ENCODE measurements at regions not wholly inside any gene's neighbourhood (a gene's known extent, or its start where the extent isn't known, plus 50 kb on each side); places are given as distances from the start of the nearest gene placed in this dataset.
"Not testable (repeated sequence)": the region's sequence is repeated elsewhere in the genome, so short reads cannot be mapped to it uniquely, and the experiment has no call there.

DNA sequence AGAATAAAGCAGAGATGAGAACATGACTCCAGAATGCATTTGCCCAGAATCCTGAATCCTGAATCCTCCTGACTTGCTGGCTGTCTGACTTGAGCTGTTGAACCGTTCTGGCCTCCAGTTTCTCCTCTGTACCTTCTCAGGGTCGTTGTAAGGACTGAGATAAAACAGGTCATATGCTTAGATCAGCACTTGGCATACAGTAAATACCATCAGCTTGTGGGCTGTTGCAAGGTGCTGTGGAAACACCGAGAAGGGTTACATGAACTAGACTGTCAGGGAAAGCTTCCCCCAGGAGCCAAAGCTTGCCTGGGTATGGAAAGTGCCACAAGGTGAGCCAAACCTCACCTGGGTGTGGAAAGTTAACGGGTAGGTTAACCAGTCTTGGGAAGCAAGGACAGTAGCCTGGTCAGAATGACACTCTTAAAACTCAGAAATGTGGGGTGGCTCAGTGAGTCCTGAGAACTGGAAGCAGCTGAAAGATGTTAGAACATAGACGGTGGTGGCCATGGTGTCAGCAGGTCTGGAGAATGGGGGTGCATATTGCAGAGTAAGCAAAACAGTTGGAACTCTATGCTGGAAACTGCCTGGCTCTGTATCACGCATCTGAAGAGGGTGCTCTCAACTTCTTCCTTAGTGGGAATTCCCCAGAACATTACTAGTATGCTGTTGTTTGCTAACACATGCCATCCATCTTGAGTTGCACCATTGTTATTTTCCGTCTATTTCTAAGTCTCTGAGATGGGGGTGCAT, 105.3 kb upstream of the DYRK2 start:
- DNase-seq: peak; percentile 64 to 79
- Histone ChIP-seq H3K36me3 (ENCODE audit: control insufficient read depth, insufficient read depth, low read length) (no peaks in the 10 kb centered on the region), H3K27me3 (ENCODE audit: control insufficient read depth, insufficient read depth, low read length) (no peaks in the 10 kb centered on the region), H3K9me3 (ENCODE audit: control insufficient read depth, low read depth, low read length) (no peaks in the 10 kb centered on the region), H3K27ac (ENCODE audit: low read length) (peak overlapping the region; percentile 77), H3K4me1 (ENCODE audit: control insufficient read depth, insufficient read depth, low read length) (peaks cover 24% of the 10 kb centered on the region), H3K4me3 (ENCODE audit: low read length) (no peak overlapping the region)
- WGBS (ENCODE audit: insufficient coverage, low lambda C conversion rate): 67% methylated on average over 1 of the region's 7 CpGs

DNA sequence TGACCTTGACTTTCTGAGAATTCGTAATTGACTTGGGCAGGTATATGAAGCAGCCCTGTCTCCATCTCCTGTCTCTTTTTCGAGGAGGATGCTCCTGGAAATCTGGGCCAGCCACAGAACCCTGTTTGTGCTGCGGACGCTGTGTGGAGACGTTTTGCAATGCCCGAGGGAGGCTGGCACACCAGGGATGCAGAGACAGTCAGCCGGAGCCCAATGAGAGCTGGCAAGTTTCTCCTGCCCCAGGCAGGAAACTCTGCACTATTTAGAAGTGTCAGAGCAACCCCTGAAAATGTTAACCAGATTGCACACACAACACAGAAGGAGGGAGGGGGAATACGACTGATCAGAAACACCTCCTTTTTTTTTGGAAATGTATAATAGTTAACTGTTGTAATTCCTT, 103.2 kb upstream of the DYRK2 start:
- Histone ChIP-seq H3K4me1 (ENCODE audit: control insufficient read depth, insufficient read depth, low read length) (peaks cover 24% of the 10 kb centered on the region), H3K27me3 (ENCODE audit: control insufficient read depth, insufficient read depth, low read length) (no peaks in the 10 kb centered on the region), H3K9me3 (ENCODE audit: control insufficient read depth, low read depth, low read length) (no peaks in the 10 kb centered on the region), H3K4me3 (ENCODE audit: low read length) (no peak overlapping the region), H3K27ac (ENCODE audit: low read length) (no peak overlapping the region), H3K36me3 (ENCODE audit: control insufficient read depth, insufficient read depth, low read length) (no peaks in the 10 kb centered on the region)
- no peak for DNase-seq
- no CpG with 5 or more reads among the region's 8 CpGs for WGBS (ENCODE audit: insufficient coverage, low lambda C conversion rate)

DNA sequence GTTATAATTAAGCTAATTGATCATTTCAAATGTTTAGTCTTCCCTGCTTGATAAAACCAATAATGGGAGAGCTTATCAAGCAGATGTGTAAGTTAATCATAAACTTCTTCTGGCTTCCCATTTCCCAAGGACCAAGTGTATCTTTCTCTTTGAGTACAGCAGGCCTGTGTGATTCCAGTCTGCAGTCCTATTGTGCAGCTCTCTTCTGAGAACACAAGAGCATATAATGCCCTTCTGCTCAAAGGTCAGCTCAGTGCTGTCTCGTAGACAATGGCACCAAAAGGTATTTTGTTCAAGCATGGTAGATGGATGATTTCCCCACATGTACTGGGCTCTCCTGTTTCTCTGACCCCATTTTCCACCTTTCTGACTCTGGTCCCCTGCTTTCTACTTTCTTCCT, 101.8 kb upstream of the DYRK2 start:
- no peak overlapping the region for H3K4me3 ChIP-seq (ENCODE audit: low read length)
- peak; percentile 44 to 77 for DNase-seq
- no peaks in the 10 kb centered on the region for H3K27me3 ChIP-seq (ENCODE audit: control insufficient read depth, insufficient read depth, low read length)
- H3K4me1 ChIP-seq (ENCODE audit: control insufficient read depth, insufficient read depth, low read length): peaks cover 22% of the 10 kb centered on the region
- H3K36me3 ChIP-seq (ENCODE audit: control insufficient read depth, insufficient read depth, low read length): no peaks in the 10 kb centered on the region
- no CpG with 5 or more reads among the region's 1 CpG for WGBS (ENCODE audit: insufficient coverage, low lambda C conversion rate)
- peak overlapping the region; percentile 34 for H3K27ac ChIP-seq (ENCODE audit: low read length)
- no peaks in the 10 kb centered on the region for H3K9me3 ChIP-seq (ENCODE audit: control insufficient read depth, low read depth, low read length)

DNA sequence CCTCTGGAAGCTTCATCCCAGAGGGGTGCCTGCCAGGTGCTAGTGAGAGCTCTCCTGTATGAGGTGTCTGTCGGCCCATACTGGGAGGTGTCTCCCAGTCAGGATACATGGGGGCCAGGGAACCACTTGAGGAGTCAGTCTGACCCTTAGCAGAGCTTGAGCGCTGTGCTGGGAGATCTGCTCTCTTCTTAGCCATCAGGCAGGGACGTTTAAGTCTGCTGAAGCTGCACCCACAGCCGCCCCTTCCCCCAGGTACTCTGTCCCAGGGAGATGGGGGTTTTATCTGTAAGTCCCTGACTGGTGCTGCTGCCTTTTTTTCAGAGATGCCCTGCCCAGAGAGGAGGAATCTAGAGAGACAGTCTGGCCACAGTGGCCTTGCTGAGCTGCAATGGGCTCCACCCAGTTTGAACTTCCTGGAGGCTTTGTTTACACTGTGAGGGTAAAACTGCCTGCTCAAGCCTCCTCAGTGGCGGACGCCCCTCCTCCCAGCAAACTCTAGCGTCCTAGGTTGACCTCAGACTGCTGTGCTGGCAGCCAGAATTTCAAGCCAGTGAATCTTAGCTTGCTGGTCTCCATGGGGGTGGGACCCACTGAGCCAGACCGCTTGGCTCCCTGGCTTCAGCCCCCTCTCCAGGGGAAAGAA, 93.3 kb upstream of the DYRK2 start:
- peaks cover 11% of the 10 kb centered on the region for H3K4me1 ChIP-seq (ENCODE audit: control insufficient read depth, insufficient read depth, low read length)
- not testable (repeated sequence) for H3K27me3 ChIP-seq (ENCODE audit: control insufficient read depth, insufficient read depth, low read length); H3K4me3 ChIP-seq (ENCODE audit: low read length); H3K9me3 ChIP-seq (ENCODE audit: control insufficient read depth, low read depth, low read length); H3K36me3 ChIP-seq (ENCODE audit: control insufficient read depth, insufficient read depth, low read length)
- peak; percentile 57 to 78 for DNase-seq
- WGBS (ENCODE audit: insufficient coverage, low lambda C conversion rate): no CpG with 5 or more reads among the region's 8 CpGs
- peak overlapping the region; percentile 36 for H3K27ac ChIP-seq (ENCODE audit: low read length)

DNA sequence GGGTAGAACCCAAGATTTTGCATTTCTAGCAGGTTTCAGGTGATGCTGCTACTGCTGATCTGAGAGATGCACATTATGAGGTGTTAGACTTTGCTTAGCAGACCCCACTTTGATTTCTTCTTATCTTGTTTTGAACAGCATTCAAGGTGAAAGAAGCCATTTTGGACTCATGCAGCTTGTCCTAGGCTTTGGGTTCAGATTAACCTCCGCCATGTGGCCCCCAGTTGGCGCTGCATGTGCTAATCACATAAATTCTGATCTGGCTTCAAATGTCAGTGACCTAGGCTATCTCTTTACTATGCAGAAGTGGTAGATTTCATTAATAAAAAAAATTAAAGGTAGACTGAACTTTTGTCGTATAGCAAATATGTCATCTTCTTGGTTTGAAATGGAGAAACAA, 89.8 kb upstream of the DYRK2 start:
- H3K4me1 ChIP-seq (ENCODE audit: control insufficient read depth, insufficient read depth, low read length): peaks cover 13% of the 10 kb centered on the region
- H3K9me3 ChIP-seq (ENCODE audit: control insufficient read depth, low read depth, low read length): peaks cover 8% of the 10 kb centered on the region
- no peaks in the 10 kb centered on the region for H3K27me3 ChIP-seq (ENCODE audit: control insufficient read depth, insufficient read depth, low read length)
- WGBS (ENCODE audit: insufficient coverage, low lambda C conversion rate): 100% methylated on average over 1 of the region's 3 CpGs
- H3K36me3 ChIP-seq (ENCODE audit: control insufficient read depth, insufficient read depth, low read length): no peaks in the 10 kb centered on the region
- no peak overlapping the region for H3K4me3 ChIP-seq (ENCODE audit: low read length)
- no peak for DNase-seq
- no peak overlapping the region for H3K27ac ChIP-seq (ENCODE audit: low read length)

DNA sequence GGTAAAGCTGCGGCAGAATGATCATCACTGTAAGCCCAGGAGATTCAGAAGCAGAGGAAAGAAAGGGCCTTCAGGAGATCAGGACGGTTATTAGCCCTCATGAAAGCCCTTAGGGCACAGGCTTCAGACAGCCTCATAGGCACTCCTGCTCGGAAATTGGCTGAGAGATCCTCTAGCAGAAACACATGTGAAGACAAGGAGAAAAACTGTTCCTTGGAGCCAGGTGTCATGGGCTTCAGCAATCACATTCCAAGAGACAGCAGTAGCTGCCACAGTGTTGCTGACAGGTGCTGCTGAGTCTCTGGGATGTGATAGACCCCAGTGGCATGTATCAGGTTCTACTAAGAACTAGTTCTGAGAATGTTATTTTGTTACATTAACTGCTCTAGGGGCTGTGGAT, 88.8 kb upstream of the DYRK2 start:
- H3K27ac ChIP-seq (ENCODE audit: low read length): no peak overlapping the region

DNA sequence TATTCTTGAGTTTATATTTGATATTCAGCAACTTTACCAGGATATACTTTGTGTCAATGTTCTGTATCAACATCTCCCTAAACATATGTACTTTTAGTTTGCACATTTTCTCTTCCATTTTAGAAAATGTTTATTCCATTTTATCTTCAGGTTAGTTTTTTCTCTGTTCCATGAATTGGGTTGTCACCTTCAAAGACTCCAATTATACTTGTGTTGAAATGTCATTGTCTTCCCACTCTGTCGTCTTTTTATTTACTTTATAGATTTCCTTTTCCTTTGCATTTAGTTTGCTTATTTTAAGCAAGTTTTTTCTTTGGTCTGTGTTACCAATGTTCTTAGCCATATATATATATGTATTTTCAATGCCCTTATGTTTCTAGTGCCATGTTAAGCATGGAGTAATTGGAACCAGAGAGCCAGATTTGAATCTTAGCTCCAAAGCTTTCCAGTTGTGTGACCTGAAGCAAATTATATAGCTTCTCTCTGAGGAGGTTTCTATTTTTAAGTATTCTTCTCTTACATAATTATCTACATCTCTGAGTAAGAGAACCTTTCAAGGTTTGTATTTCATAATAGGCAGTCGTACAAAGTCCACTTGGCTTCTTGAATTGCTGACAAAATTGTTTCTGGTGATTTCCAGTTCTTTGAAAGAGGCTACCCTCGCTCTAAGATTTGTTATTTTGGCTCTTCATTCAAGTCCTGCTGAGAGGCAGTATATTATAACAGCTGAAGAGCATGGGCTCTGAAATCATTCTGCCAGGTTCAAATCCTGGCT, 85.8 kb upstream of the DYRK2 start:
- WGBS (ENCODE audit: insufficient coverage, low lambda C conversion rate): 33% methylated on average over 1 of the region's 3 CpGs
- Histone ChIP-seq H3K36me3 (ENCODE audit: control insufficient read depth, insufficient read depth, low read length) (no peaks in the 10 kb centered on the region), H3K27me3 (ENCODE audit: control insufficient read depth, insufficient read depth, low read length) (no peaks in the 10 kb centered on the region), H3K4me1 (ENCODE audit: control insufficient read depth, insufficient read depth, low read length) (peaks cover 2% of the 10 kb centered on the region), H3K27ac (ENCODE audit: low read length) (peak overlapping the region; percentile 74), H3K9me3 (ENCODE audit: control insufficient read depth, low read depth, low read length) (peaks cover 2% of the 10 kb centered on the region), H3K4me3 (ENCODE audit: low read length) (no peak overlapping the region)
- peak; percentile 64 to 90 for DNase-seq

More for the DNA sequence above, 88.8 kb upstream of the DYRK2 start:
- no peaks in the 10 kb centered on the region for H3K36me3 ChIP-seq (ENCODE audit: control insufficient read depth, insufficient read depth, low read length)
- H3K4me3 ChIP-seq (ENCODE audit: low read length): no peak overlapping the region
- peaks cover 8% of the 10 kb centered on the region for H3K9me3 ChIP-seq (ENCODE audit: control insufficient read depth, low read depth, low read length)
- WGBS (ENCODE audit: insufficient coverage, low lambda C conversion rate): no CpG with 5 or more reads among the region's 3 CpGs
- no peaks in the 10 kb centered on the region for H3K27me3 ChIP-seq (ENCODE audit: control insufficient read depth, insufficient read depth, low read length)
- peaks cover 12% of the 10 kb centered on the region for H3K4me1 ChIP-seq (ENCODE audit: control insufficient read depth, insufficient read depth, low read length)
- DNase-seq: no peak

DNA sequence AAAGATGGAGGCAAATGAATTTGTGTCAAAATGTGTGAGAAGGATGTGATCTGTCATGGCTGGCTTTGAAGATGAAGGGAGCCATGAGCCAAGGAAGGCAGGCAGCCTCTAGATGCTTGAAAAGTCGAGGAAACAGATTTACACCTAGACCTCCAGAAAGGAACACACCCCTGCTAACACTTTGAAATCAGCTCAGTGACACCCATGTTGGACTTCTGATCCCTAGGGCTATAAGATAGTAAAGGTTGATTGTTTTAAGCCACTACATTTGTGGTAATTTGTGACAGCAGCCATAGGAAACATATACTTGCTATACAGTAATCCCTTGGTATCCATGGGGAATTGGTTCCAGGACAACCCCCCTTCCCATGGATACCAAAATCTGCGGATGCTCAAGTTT, 80.5 kb upstream of the DYRK2 start:
- WGBS (ENCODE audit: insufficient coverage, low lambda C conversion rate): no CpG with 5 or more reads among the region's 2 CpGs
- Histone ChIP-seq H3K27ac (ENCODE audit: low read length) (no peak overlapping the region), H3K4me1 (ENCODE audit: control insufficient read depth, insufficient read depth, low read length) (peaks cover 2% of the 10 kb centered on the region), H3K27me3 (ENCODE audit: control insufficient read depth, insufficient read depth, low read length) (no peaks in the 10 kb centered on the region), H3K4me3 (ENCODE audit: low read length) (no peak overlapping the region), H3K36me3 (ENCODE audit: control insufficient read depth, insufficient read depth, low read length) (no peaks in the 10 kb centered on the region), H3K9me3 (ENCODE audit: control insufficient read depth, low read depth, low read length) (no peaks in the 10 kb centered on the region)
- peak in 1 of 2 donors; percentile 53 for DNase-seq

DNA sequence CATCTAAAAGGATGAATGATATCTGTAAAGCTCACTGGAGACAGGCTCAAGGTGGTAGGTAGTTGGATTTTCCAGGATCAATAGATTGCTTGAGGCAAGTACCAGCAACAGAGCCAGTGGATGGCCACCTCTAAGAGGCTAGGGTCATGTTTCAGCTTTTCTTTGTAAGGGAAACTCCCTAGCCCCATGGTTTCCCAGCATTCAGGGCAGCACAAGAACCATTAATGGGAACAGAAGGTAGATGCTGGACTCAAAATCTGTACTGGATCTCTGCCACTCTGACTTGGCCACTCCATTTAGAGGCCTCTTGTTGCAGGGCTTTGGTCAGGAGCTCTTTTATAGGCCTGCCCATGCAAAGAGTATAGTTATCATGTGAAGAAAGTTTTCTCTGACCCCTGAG, 76.1 kb upstream of the DYRK2 start:
- no peaks in the 10 kb centered on the region for H3K27me3 ChIP-seq (ENCODE audit: control insufficient read depth, insufficient read depth, low read length)

DNA sequence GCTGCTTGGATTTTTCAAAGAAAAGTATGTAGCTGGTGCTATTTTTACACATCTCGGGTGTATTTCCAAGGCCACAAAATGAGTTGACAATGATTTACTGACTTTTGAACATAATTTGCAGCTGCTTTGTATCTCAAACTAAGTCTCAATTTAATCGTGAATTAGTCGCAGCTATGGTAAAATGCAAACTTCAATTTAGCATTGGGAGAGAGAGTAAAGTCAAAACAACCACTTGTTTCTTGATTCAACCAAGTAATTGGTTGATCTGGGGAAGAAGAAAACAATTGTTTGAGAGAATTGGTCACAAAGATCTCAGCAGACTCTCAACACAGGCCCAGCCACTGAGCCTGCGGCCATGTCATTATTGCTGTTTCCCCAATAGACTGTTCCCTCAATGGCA, 75.0 kb upstream of the DYRK2 start:
- no peak for DNase-seq
- 100% methylated on average over 2 of the region's 4 CpGs for WGBS (ENCODE audit: insufficient coverage, low lambda C conversion rate)

More for the DNA sequence above, 76.1 kb upstream of the DYRK2 start:
- H3K4me1 ChIP-seq (ENCODE audit: control insufficient read depth, insufficient read depth, low read length): no peaks in the 10 kb centered on the region
- H3K9me3 ChIP-seq (ENCODE audit: control insufficient read depth, low read depth, low read length): no peaks in the 10 kb centered on the region
- no peak overlapping the region for H3K27ac ChIP-seq (ENCODE audit: low read length)
- H3K36me3 ChIP-seq (ENCODE audit: control insufficient read depth, insufficient read depth, low read length): no peaks in the 10 kb centered on the region
- H3K4me3 ChIP-seq (ENCODE audit: low read length): no peak overlapping the region
- DNase-seq: no peak

More for the DNA sequence above, 75.0 kb upstream of the DYRK2 start:
- no peaks in the 10 kb centered on the region for H3K36me3 ChIP-seq (ENCODE audit: control insufficient read depth, insufficient read depth, low read length)
- no peaks in the 10 kb centered on the region for H3K9me3 ChIP-seq (ENCODE audit: control insufficient read depth, low read depth, low read length)
- no peak overlapping the region for H3K27ac ChIP-seq (ENCODE audit: low read length)
- H3K4me3 ChIP-seq (ENCODE audit: low read length): no peak overlapping the region
- H3K4me1 ChIP-seq (ENCODE audit: control insufficient read depth, insufficient read depth, low read length): no peaks in the 10 kb centered on the region
- no peaks in the 10 kb centered on the region for H3K27me3 ChIP-seq (ENCODE audit: control insufficient read depth, insufficient read depth, low read length)
